SHP77 (cell line): ENCODE measurements at regions not wholly inside any gene's neighbourhood (a gene's known extent, or its start where the extent isn't known, plus 50 kb on each side); places are given as distances from the start of the nearest gene placed in this dataset.
"Not testable (repeated sequence)": the region's sequence is repeated elsewhere in the genome, so short reads cannot be mapped to it uniquely, and the experiment has no call there.

Experiments used
- DNase-seq, 2 experiments: peaks; one replicate each; lab custom pipeline; 2025; lab: John Stamatoyannopoulos, UW

- DNase-seq = no peak
These were observed 144.3 kb upstream of the KLF3 start for GRCh38 chr4:38519666-38520065.

- DNase-seq = no peak
These were observed 140.9 kb upstream of the KLF3 start for GRCh38 chr4:38523054-38523453.

GRCh38 chr4:38523524-38524448 is 140.2 kb upstream of the KLF3 start:
- DNase-seq = no peak

GRCh38 chr4:38526412-38526811 is 137.6 kb upstream of the KLF3 start:
- no peak for DNase-seq

- DNase-seq = no peak
These were observed 134.5 kb upstream of the KLF3 start for GRCh38 chr4:38529189-38530115.

- no peak for DNase-seq
These were observed 133.5 kb upstream of the KLF3 start for GRCh38 chr4:38530486-38530885.

- DNase-seq = no peak
These were observed 132.8 kb upstream of the KLF3 start for GRCh38 chr4:38531141-38531727.

- no peak for DNase-seq
These were observed 131.0 kb upstream of the KLF3 start for GRCh38 chr4:38532908-38533499.

- no peak for DNase-seq
These were observed 129.5 kb upstream of the KLF3 start for GRCh38 chr4:38534344-38535045.

- DNase-seq = not testable (repeated sequence)
These were observed 128.9 kb upstream of the KLF3 start for GRCh38 chr4:38535071-38535470.

GRCh38 chr4:38535717-38536116 is 128.3 kb upstream of the KLF3 start:
- DNase-seq = no peak

GRCh38 chr4:38536716-38537115 is 127.3 kb upstream of the KLF3 start:
- no peak for DNase-seq

GRCh38 chr4:38537666-38538065 is 126.3 kb upstream of the KLF3 start:
- DNase-seq = no peak

- DNase-seq = no peak
These were observed 125.5 kb upstream of the KLF3 start for GRCh38 chr4:38538517-38538916.

GRCh38 chr4:38539501-38539900 is 124.5 kb upstream of the KLF3 start:
- no peak for DNase-seq

GRCh38 chr4:38547052-38547451 is 116.9 kb upstream of the KLF3 start:
- DNase-seq = no peak

GRCh38 chr4:38548256-38548655 is 115.7 kb upstream of the KLF3 start:
- DNase-seq = no peak

- DNase-seq = no peak
These were observed 104.6 kb upstream of the KLF3 start for GRCh38 chr4:38559374-38559773.

GRCh38 chr4:38560340-38560739 is 103.7 kb upstream of the KLF3 start:
- no peak for DNase-seq

GRCh38 chr4:38560768-38561558 is 103.0 kb upstream of the KLF3 start:
- no peak for DNase-seq
